Ureter (tissue), 1 donor: ENCODE measurements at regions not wholly inside any gene's neighbourhood (a gene's known extent, or its start where the extent isn't known, plus 50 kb on each side); places are given as distances from the start of the nearest gene placed in this dataset.
"Not testable (repeated sequence)": the region's sequence is repeated elsewhere in the genome, so short reads cannot be mapped to it uniquely, and the experiment has no call there.

Experiments used
- DNase-seq: peaks from one replicate; pipeline ENCODE4 v3.0.0-alpha.2; 2020; ENCODE audit warnings: low spot score
- donor health status: DM: yes; HTN: yes; CAD: no.

GRCh38 chr1:106232128-106232527, 824.3 kb upstream of the PRMT6 start:
- DNase-seq = no peak

DNA sequence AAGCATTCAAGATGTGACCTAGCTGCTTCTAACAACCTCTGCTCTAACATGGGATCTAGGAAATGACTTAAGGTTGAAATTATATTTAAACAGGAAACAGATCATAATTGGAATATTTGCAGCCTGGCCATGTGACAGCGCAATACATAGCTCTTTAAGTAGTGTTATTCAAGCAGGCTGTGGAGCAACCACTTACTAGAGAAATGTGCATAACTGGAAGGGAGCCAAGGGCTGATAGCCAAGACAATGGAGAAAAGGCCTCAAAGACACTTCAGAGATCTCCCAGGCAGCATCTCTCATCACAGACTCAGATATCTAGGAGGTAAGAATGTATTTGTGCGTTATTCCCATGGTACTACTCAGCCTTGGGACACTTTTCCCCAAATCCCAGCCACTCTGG, 823.0 kb upstream of the PRMT6 start:
- DNase-seq = no peak

DNA sequence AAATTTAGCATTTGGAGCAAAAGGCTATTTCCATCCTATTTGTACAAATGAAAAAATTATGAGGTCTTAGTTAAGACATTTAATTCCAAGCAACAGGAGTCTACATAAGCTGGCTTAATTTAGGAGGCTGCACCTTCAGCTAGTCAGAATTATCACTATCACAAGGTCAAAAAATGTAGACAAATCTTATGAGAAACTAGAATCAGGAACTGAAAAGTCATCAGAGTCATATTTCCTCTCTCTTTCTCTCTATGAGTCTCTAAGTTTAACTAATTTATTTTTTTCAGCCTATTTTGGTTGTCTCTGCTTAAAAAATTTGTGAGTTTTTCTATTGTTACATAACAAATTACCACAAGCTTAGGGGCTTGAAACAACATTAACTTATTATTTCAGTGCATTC, 807.1 kb upstream of the PRMT6 start:
- DNase-seq = no peak

DNA sequence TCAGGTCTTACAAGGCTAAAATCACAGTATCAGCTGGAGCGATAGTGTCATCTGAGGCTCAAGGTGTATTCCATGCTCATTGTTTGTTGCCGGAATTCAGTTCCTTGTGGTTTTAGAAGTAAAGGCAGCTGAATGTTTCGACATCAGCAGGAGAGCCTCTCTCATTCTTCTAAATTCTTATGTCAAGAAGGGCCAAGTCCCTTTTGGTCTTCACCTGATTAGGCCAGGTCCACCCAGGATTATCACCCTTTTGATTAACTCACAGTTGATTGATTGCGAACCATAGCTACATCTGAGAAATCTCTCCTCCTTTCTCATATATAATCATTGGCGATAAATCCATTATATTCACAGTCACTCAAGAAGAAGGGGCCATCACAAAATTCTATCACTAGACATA, 806.7 kb upstream of the PRMT6 start:
- no peak for DNase-seq

- DNase-seq = no peak
These were observed 801.7 kb upstream of the PRMT6 start for GRCh38 chr1:106254748-106255147.

DNA sequence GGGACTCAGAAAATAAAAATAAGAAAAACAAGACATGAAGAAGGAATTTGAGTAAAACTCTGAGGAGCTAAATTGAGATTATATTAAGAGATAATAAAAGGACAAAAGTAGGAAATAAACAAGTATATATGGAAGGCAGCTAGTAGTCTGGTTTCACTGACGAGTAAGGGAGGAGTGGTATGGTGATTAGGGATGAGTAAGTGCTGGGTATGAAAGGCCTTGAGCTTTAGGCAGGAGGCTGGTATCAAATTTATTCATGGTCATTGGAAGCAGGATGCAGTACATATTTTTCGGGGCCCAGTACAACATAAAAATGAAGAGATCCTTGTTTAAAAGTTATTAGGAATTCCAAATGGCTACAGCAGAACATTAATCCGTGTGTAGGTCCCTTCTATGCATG, 789.7 kb upstream of the PRMT6 start:
- DNase-seq = no peak

DNA sequence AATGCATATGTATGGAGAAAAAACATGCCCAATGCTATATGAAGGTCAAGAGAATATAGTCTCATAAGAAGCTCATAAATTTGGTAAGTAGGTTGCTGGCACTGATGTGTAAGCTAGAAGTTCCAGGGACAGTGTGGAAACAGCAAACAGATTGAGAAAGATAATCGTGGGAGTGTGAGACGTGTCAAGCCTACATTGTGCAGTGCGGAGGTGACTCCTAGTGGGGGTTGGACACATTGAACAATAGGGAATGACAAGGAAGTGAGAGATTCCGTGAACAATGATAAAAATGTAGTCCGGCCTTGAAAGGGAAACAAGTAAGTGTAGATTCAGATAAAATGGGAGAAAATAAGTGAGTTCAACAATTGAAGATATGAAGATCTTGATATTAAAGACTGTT, 788.4 kb upstream of the PRMT6 start:
- no peak for DNase-seq

DNA sequence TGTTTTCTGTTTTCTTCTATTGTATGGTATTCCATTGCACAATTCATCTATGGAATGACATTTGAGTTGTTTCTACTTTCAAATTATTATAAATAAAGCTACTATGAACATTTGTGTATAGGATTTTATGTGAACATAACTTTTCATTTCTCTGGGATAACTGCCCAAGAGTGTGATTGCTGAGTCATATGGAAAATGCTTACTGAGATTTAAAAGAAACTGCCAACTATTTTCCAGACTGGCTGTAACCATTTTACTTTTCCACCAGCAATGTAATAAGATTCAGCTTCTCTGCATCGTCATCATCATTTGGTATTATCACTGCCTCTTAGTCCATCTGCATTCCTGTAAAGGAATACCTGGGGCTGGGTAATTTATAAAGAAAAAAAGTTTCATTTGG, 779.6 kb upstream of the PRMT6 start:
- DNase-seq = no peak

- DNase-seq = no peak
These were observed 778.7 kb upstream of the PRMT6 start for GRCh38 chr1:106277786-106278185.

DNA sequence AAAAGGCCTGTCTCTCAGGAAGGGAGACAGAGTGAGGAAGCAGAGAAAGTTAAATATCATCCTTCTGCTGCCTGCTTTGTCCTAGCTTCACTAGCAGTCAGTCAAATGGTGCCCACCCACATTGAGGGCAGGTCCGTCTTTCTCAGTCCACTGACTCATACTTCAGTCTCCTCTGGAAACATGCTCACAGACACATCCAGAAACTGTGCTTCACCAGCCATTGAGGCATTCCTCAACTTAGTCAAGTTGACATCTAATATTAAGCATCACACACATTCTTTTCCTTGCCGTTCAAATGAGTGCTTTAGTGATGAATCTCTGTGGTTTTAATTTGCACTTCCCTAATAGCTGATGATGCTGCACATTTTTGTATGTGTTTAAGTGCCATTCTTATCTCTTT, 777.8 kb upstream of the PRMT6 start:
- no peak for DNase-seq

DNA sequence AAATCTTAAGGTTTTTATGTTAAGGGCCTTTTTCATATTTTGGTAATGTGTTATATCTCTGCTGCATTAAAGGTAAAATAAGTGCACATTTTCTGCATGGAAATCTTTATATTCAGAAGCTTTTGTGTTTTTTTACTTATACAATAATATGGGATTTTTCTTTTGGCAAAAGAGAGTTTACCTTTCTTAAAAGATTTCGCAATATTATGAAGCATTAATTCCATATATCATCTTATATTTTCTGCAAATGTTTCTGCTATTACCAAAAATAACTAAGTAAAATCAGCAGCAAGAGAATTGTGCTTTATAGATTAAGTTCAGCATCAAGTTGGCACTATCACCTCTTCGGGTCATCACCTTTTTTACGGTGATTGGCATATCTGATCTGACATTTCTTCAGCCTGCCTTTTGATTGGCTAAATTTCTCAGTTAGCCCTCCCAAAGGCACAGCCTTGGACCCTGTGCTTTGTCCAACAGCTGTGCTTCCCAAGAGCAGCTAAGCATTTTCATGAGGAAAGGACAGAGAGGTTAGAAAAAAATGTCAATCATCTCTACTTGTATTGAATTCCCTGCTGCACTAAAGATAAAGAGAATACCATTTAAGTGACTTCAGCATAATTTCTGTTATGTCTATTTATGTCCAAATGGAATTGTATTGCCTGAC, 767.1 kb upstream of the PRMT6 start:
- no peak for DNase-seq

DNA sequence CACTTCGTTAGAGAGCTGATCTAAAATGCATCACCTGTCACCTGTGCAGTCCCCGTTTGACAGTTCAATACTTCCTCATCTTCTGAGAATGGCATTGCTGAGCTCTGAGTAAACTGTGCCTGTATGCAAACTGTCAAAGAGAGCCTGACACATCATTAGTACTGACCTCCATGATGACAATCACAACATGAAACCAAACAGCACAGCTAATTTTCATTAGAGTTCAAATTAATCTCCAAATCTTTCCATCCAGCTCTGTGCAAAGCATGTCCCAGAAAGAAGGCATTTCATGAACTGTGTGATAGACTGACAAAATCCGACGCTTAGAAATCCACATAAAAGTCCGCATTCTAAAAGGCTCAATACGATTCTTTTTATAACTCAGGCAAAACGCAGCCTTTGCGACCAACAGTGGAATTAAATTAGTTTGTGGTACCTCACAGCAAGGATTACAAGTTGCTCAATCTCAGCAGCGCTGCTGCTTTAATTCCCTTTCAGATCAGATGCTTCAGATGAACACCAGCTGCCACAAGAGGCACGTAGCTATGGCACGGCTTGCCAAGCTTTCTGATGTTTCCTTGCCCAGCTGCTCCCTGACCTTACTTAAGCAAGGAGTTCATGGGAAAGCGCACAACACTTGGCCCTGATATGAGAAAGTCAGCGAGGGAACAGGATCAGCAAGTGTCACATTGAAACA, 765.5 kb upstream of the PRMT6 start:
- no peak for DNase-seq

DNA sequence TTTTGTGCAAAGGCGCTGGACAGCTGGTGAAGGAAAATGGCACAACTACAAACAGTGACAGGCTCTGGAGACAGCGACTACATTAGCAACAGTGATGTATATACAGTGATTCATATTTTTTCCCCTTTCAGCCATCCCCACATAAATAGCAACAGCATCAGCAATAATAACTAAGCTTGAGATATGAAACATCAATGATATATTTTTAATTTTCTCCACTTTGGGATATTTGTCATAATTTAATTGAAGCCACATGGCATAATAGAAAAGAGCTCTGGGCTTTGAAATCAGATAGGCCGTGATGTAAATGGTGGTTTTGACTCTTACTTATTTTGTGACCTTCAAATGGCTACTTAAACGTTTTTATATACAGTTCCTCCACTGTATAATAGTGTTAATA, 764.3 kb upstream of the PRMT6 start:
- no peak for DNase-seq

DNA sequence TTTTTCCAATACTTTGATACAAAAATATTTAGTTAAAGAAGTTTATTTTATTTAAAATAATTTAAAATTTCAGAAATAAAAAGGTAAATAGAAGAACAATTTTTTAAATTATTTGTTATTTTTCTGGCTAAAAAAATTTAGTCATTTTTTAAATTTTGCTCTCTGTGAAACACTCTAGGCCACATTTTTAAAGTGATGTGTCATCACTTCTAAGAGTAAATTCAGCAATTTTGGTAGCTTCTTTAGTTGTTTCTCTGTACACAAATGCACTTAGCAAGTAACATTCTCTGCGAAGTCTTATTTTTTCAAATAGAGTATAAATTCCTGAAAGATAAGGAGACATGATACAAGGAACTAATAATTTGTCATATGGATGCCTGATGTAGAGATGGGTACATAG, 760.0 kb upstream of the PRMT6 start:
- DNase-seq = no peak

- no peak for DNase-seq
These were observed 752.4 kb upstream of the PRMT6 start for GRCh38 chr1:106304106-106304505.

DNA sequence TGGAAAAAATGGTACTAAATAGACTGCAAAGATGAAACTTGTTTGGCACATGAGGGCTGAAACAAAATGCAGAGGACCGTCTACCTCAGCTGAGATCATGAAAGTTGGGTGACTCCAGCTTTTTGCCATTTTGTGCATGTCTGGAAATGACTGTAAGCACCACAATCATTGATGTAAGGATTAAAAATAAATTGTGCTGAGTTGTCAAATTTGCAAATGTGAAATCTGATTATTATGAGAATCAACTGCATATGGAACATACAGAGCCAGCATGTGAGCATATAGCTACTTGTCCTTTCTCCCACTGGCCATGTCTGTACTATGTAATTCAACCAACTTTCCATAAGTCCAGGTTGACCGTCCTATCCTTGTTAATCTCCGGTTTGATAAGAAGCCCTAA, 736.9 kb upstream of the PRMT6 start:
- DNase-seq = no peak

GRCh38 chr1:106325600-106325999, 730.9 kb upstream of the PRMT6 start:
- no peak for DNase-seq

DNA sequence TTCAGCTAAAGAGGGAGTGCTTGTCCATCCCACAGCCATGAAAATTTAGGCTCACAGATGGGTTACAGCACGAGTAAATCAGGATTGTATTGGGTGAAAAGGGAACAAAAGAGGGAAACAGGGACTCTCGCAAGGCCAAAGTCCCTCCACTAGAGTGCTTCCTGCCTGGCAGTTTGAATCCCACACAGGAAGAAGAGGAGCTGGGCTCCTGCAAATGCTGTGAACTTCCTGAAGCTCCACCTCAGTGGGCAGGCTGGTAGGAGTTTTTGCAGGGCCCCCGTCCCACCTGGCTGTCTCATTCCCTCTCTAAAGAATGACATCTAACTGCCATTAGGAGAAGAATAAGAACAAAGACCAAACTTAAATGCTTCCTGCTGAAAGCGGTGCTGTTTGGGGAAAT, 712.0 kb upstream of the PRMT6 start:
- no peak for DNase-seq

DNA sequence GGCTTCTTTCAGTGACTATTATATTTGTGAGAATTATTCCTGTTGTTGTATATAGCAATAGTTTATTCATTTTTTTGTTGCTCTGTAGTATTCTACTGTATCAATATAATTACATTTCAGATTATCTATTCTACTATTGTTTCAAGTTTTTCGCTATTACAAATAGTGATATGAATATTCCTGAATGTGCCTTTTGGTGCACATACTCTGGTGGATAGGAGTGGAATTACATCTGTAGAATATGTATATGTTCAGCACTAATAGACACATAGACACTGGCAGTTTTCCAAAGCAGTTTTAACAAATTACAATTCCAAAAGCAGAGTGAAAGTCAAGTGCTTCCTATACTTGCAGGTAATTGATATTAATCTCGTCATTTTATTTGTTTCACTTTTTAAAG, 696.2 kb upstream of the PRMT6 start:
- DNase-seq = no peak

- DNase-seq = no peak
These were observed 689.7 kb upstream of the PRMT6 start for GRCh38 chr1:106366627-106367319.

DNA sequence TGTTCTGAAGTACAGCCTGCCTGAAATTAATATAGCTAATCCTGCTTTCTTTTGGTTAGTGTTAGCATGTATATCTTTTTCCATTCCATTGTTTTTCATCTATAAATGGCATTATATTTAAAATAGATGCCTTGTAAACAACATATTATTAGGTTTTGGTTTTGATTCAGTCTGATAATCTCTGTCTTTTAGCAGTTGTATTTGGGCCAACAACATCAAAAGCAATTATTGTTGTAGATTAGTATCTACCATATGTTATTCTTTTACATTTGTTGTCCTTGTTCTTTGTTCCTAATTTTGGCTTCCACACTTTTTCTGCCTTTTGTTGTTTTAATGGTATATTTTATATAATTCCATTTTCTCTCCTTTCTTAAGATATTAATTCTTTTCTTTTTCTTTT, 678.2 kb upstream of the PRMT6 start:
- DNase-seq = no peak

GRCh38 chr1:106380772-106381171, 675.7 kb upstream of the PRMT6 start:
- DNase-seq = no peak

GRCh38 chr1:106389160-106389559, 667.3 kb upstream of the PRMT6 start:
- not testable (repeated sequence) for DNase-seq
